ENCODE measurements at regions not wholly inside any gene's neighbourhood (a gene's known extent, or its start where the extent isn't known, plus 50 kb on each side); places are given as distances from the start of the nearest gene placed in this dataset.
"Not testable (repeated sequence)": the region's sequence is repeated elsewhere in the genome, so short reads cannot be mapped to it uniquely, and the experiment has no call there.

GRCh38 chr14:53840444-53840843 lies 116.2 kb downstream of the BMP4 start:
- Histone ChIP-seq H3K27ac (ENCODE audit: low read depth, low read length) (no peak overlapping the region), H3K9ac (ENCODE audit: low read length) (no peak overlapping the region), H3K27me3 (ENCODE audit: insufficient read depth, low read length, poor library complexity) (no peaks in the 10 kb centered on the region), H4K8ac (ENCODE audit: low read depth, low read length) (no peak overlapping the region), H3K79me1 (ENCODE audit: low read length) (no peaks in the 10 kb centered on the region), H3K79me2 (ENCODE audit: control insufficient read depth, insufficient read depth, low read length) (no peaks in the 10 kb centered on the region), H3K56ac (ENCODE audit: low read length) (no peak overlapping the region), H2BK120ac (ENCODE audit: low read depth, low read length) (no peak overlapping the region), H2BK5ac (ENCODE audit: low read length) (no peak overlapping the region), H3K4me2 (ENCODE audit: low read length) (no peak overlapping the region), H4K5ac (ENCODE audit: low read length) (no peak overlapping the region), H2AK5ac (ENCODE audit: low read length) (no peak overlapping the region), H3K4ac (ENCODE audit: low read depth, low read length) (no peak overlapping the region), H3K23ac (ENCODE audit: low read length) (no peak overlapping the region), H3K4me1 (ENCODE audit: control insufficient read depth, low read depth, low read length) (no peaks in the 10 kb centered on the region), H2BK15ac (replicated peaks; ENCODE audit: low read depth) (no peak overlapping the region), H3K4me3 (ENCODE audit: low read length) (no peak overlapping the region), H3K36me3 (ENCODE audit: control insufficient read depth, insufficient read depth, low read length) (no peaks in the 10 kb centered on the region), H3K18ac (ENCODE audit: low read length) (no peak overlapping the region)
- no CpG with 5 or more reads among the region's 2 CpGs for WGBS (ENCODE audit: extremely low coverage, insufficient coverage, low lambda C conversion rate)
- no peak for DNase-seq

- Histone ChIP-seq H3K4ac (ENCODE audit: low read depth, low read length) (no peak overlapping the region), H3K4me3 (ENCODE audit: low read length) (no peak overlapping the region), H3K4me1 (ENCODE audit: control insufficient read depth, low read depth, low read length) (no peaks in the 10 kb centered on the region), H3K23ac (ENCODE audit: low read length) (no peak overlapping the region), H3K4me2 (ENCODE audit: low read length) (no peak overlapping the region), H3K79me1 (ENCODE audit: low read length) (no peaks in the 10 kb centered on the region), H3K36me3 (ENCODE audit: control insufficient read depth, insufficient read depth, low read length) (no peaks in the 10 kb centered on the region), H4K8ac (ENCODE audit: low read depth, low read length) (no peak overlapping the region), H3K56ac (ENCODE audit: low read length) (no peak overlapping the region), H2BK120ac (ENCODE audit: low read depth, low read length) (no peak overlapping the region), H2BK5ac (ENCODE audit: low read length) (no peak overlapping the region), H2AK5ac (ENCODE audit: low read length) (no peak overlapping the region), H2BK15ac (replicated peaks; ENCODE audit: low read depth) (no peak overlapping the region), H3K18ac (ENCODE audit: low read length) (no peak overlapping the region), H3K27ac (ENCODE audit: low read depth, low read length) (no peak overlapping the region), H4K5ac (ENCODE audit: low read length) (no peak overlapping the region), H3K79me2 (ENCODE audit: control insufficient read depth, insufficient read depth, low read length) (no peaks in the 10 kb centered on the region), H3K27me3 (ENCODE audit: insufficient read depth, low read length, poor library complexity) (no peaks in the 10 kb centered on the region), H3K9ac (ENCODE audit: low read length) (no peak overlapping the region)
- DNase-seq: no peak
- no CpG with 5 or more reads among the region's 4 CpGs for WGBS (ENCODE audit: extremely low coverage, insufficient coverage, low lambda C conversion rate)
Observed at GRCh38 chr14:53838374-53838773, 118.3 kb downstream of the BMP4 start.

DNA sequence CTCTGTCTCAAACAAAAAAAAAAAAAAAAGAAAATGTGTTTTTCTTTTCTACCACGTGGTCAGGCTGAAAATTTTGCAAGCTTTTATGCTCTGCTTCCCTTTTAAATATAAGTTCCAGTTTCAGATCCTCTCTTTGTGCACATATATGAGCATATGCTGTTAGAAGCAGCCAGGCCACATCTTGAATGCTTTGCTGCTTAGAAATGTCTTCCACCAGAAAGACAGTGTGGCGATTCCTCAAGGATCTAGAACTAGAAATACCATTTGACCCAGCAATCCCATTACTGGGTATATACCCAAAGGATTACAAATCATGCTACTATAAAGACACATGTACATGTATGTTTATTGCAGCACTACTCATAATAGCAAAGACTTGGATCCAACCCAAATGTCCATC lies 119.0 kb downstream of the BMP4 start:
- no CpG with 5 or more reads among the region's 2 CpGs for WGBS (ENCODE audit: extremely low coverage, insufficient coverage, low lambda C conversion rate)
- H3K4me3 ChIP-seq (ENCODE audit: low read length); H3K9ac ChIP-seq (ENCODE audit: low read length); H2AK5ac ChIP-seq (ENCODE audit: low read length); H3K4ac ChIP-seq (ENCODE audit: low read depth, low read length); H2BK5ac ChIP-seq (ENCODE audit: low read length); H3K18ac ChIP-seq (ENCODE audit: low read length); H3K27me3 ChIP-seq (ENCODE audit: insufficient read depth, low read length, poor library complexity); H3K4me2 ChIP-seq (ENCODE audit: low read length); DNase-seq; H3K4me1 ChIP-seq (ENCODE audit: control insufficient read depth, low read depth, low read length); H4K8ac ChIP-seq (ENCODE audit: low read depth, low read length); H2BK15ac ChIP-seq (replicated peaks; ENCODE audit: low read depth); H3K36me3 ChIP-seq (ENCODE audit: control insufficient read depth, insufficient read depth, low read length); H2BK120ac ChIP-seq (ENCODE audit: low read depth, low read length); H3K23ac ChIP-seq (ENCODE audit: low read length); H3K27ac ChIP-seq (ENCODE audit: low read depth, low read length); H4K5ac ChIP-seq (ENCODE audit: low read length); H3K79me2 ChIP-seq (ENCODE audit: control insufficient read depth, insufficient read depth, low read length); H3K79me1 ChIP-seq (ENCODE audit: low read length); H3K56ac ChIP-seq (ENCODE audit: low read length): not testable (repeated sequence)

DNA sequence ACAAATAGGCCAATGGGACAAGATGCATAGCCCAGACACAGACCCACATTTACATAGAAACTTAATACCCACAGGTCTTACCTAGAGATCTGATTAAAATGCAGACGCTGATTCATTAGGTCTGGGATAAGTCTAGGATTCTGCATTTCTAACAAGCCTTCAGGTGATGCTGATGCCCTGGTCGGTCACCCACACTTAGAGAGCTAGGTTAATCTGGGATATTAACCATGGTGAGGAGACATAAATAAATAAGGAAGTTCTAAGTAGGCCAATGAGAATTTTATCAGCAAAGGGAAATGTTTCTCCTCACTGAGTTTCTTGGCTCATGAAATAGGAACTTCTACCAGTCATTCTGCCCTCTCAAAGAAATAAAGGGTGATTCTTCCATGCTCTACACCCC lies 120.1 kb downstream of the BMP4 start:
- Histone ChIP-seq H3K79me2 (ENCODE audit: control insufficient read depth, insufficient read depth, low read length) (no peaks in the 10 kb centered on the region), H3K56ac (ENCODE audit: low read length) (no peak overlapping the region), H3K27me3 (ENCODE audit: insufficient read depth, low read length, poor library complexity) (no peaks in the 10 kb centered on the region), H2BK15ac (replicated peaks; ENCODE audit: low read depth) (no peak overlapping the region), H3K18ac (ENCODE audit: low read length) (no peak overlapping the region), H3K79me1 (ENCODE audit: low read length) (no peaks in the 10 kb centered on the region), H4K8ac (ENCODE audit: low read depth, low read length) (no peak overlapping the region), H2AK5ac (ENCODE audit: low read length) (no peak overlapping the region), H3K4ac (ENCODE audit: low read depth, low read length) (no peak overlapping the region), H4K5ac (ENCODE audit: low read length) (no peak overlapping the region), H3K36me3 (ENCODE audit: control insufficient read depth, insufficient read depth, low read length) (no peaks in the 10 kb centered on the region), H3K4me3 (ENCODE audit: low read length) (no peak overlapping the region), H2BK120ac (ENCODE audit: low read depth, low read length) (no peak overlapping the region), H3K9ac (ENCODE audit: low read length) (no peak overlapping the region), H3K4me2 (ENCODE audit: low read length) (no peak overlapping the region), H3K4me1 (ENCODE audit: control insufficient read depth, low read depth, low read length) (no peaks in the 10 kb centered on the region), H2BK5ac (ENCODE audit: low read length) (no peak overlapping the region), H3K23ac (ENCODE audit: low read length) (no peak overlapping the region), H3K27ac (ENCODE audit: low read depth, low read length) (no peak overlapping the region)
- no CpG with 5 or more reads among the region's 2 CpGs for whole genome bisulfite sequencing (ENCODE audit: extremely low coverage, insufficient coverage, low lambda C conversion rate)
- no peak for DNase-seq

DNA sequence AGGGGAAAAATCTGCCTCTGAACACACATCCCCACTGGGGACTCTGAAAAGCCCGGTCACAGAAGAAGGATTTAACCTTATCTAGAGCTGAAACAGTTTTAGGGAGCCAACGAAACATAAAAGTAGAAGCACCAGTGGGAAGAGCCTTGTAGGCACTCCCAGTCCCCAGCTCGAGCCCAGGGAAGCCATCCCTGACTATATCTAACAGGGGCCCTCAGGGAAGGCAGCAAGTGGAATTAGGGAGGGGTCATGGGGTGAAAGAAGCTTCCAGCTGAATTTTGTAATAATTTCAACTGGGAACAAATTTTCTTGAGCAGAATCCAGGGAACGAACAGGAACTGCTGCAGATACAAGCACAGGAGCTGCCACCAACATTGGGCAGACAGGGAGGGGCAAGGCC lies 127.8 kb downstream of the BMP4 start:
- H3K27ac ChIP-seq (ENCODE audit: low read depth, low read length): no peak overlapping the region
- H2BK15ac ChIP-seq (replicated peaks; ENCODE audit: low read depth): no peak overlapping the region
- no peak overlapping the region for H3K9ac ChIP-seq (ENCODE audit: low read length)
- H3K27me3 ChIP-seq (ENCODE audit: insufficient read depth, low read length, poor library complexity): no peaks in the 10 kb centered on the region
- H3K4ac ChIP-seq (ENCODE audit: low read depth, low read length): no peak overlapping the region
- H3K23ac ChIP-seq (ENCODE audit: low read length): no peak overlapping the region
- H3K4me2 ChIP-seq (ENCODE audit: low read length): no peak overlapping the region
- H3K56ac ChIP-seq (ENCODE audit: low read length): no peak overlapping the region
- no peak overlapping the region for H2AK5ac ChIP-seq (ENCODE audit: low read length)
- peak; percentile 16 for DNase-seq
- no peaks in the 10 kb centered on the region for H3K4me1 ChIP-seq (ENCODE audit: control insufficient read depth, low read depth, low read length)
- no peaks in the 10 kb centered on the region for H3K36me3 ChIP-seq (ENCODE audit: control insufficient read depth, insufficient read depth, low read length)
- H2BK5ac ChIP-seq (ENCODE audit: low read length): no peak overlapping the region
- WGBS (ENCODE audit: extremely low coverage, insufficient coverage, low lambda C conversion rate): no CpG with 5 or more reads among the region's 4 CpGs
- no peak overlapping the region for H4K5ac ChIP-seq (ENCODE audit: low read length)
- H3K79me2 ChIP-seq (ENCODE audit: control insufficient read depth, insufficient read depth, low read length): no peaks in the 10 kb centered on the region
- H3K79me1 ChIP-seq (ENCODE audit: low read length): no peaks in the 10 kb centered on the region
- H3K18ac ChIP-seq (ENCODE audit: low read length): no peak overlapping the region
- no peak overlapping the region for H2BK120ac ChIP-seq (ENCODE audit: low read depth, low read length)
- no peak overlapping the region for H4K8ac ChIP-seq (ENCODE audit: low read depth, low read length)
- no peak overlapping the region for H3K4me3 ChIP-seq (ENCODE audit: low read length)

GRCh38 chr14:53824061-53824460 lies 132.6 kb downstream of the BMP4 start:
- H3K27ac ChIP-seq (ENCODE audit: low read depth, low read length): no peak overlapping the region
- no peak overlapping the region for H4K5ac ChIP-seq (ENCODE audit: low read length)
- no peaks in the 10 kb centered on the region for H3K36me3 ChIP-seq (ENCODE audit: control insufficient read depth, insufficient read depth, low read length)
- no peak overlapping the region for H3K23ac ChIP-seq (ENCODE audit: low read length)
- H3K4me3 ChIP-seq (ENCODE audit: low read length): no peak overlapping the region
- H3K18ac ChIP-seq (ENCODE audit: low read length): no peak overlapping the region
- H3K79me1 ChIP-seq (ENCODE audit: low read length): no peaks in the 10 kb centered on the region
- no peak overlapping the region for H2BK5ac ChIP-seq (ENCODE audit: low read length)
- no peak overlapping the region for H4K8ac ChIP-seq (ENCODE audit: low read depth, low read length)
- no peaks in the 10 kb centered on the region for H3K4me1 ChIP-seq (ENCODE audit: control insufficient read depth, low read depth, low read length)
- no peak overlapping the region for H3K4ac ChIP-seq (ENCODE audit: low read depth, low read length)
- no peak overlapping the region for H2BK120ac ChIP-seq (ENCODE audit: low read depth, low read length)
- H3K4me2 ChIP-seq (ENCODE audit: low read length): no peak overlapping the region
- no peak overlapping the region for H3K56ac ChIP-seq (ENCODE audit: low read length)
- no CpG with 5 or more reads among the region's 1 CpG for whole genome bisulfite sequencing (ENCODE audit: extremely low coverage, insufficient coverage, low lambda C conversion rate)
- no peaks in the 10 kb centered on the region for H3K27me3 ChIP-seq (ENCODE audit: insufficient read depth, low read length, poor library complexity)
- no peak overlapping the region for H3K9ac ChIP-seq (ENCODE audit: low read length)
- no peak overlapping the region for H2AK5ac ChIP-seq (ENCODE audit: low read length)
- DNase-seq: no peak
- no peak overlapping the region for H2BK15ac ChIP-seq (replicated peaks; ENCODE audit: low read depth)
- H3K79me2 ChIP-seq (ENCODE audit: control insufficient read depth, insufficient read depth, low read length): no peaks in the 10 kb centered on the region
